OCI-LY7 (cell line): ENCODE measurements at regions not wholly inside any gene's neighbourhood (a gene's known extent, or its start where the extent isn't known, plus 50 kb on each side); places are given as distances from the start of the nearest gene placed in this dataset.

Experiments
- CTCF ChIP-seq: fragments of 200-600 bp; sonication (generic); conservative IDR thresholded peaks from 2 replicates; pipeline ENCODE4 v1.5.1; 2014; ENCODE audit warnings: mild to moderate bottlenecking, antibody characterized with exemption, low read length, moderate library complexity, mixed read lengths
- EZH2phosphoT487 ChIP-seq: fragments of 200-600 bp; sonication (generic); IDR thresholded peaks from 2 replicates; pipeline ENCODE4 v1.6.1; 2018; ENCODE audit warnings: low read depth, borderline replicate concordance, mild to moderate bottlenecking, mixed run types, antibody characterized with exemption, low read length, moderate library complexity, mixed read lengths

- TF ChIP-seq CTCF: no peak
- TF ChIP-seq EZH2phosphoT487: no peak
These were observed 402.4 kb downstream of the ARHGEF28 start for GRCh38 chr5:74028406-74028805.
